Activated CD4-positive, alpha-beta T cell treated with anti-CD3 and anti-CD28 coated beads, Interleukin-2, amount 50 U/mL, for 1 hour (primary cell): ENCODE measurements at regions not wholly inside any gene's neighbourhood (a gene's known extent, or its start where the extent isn't known, plus 50 kb on each side); places are given as distances from the start of the nearest gene placed in this dataset.

Experiments used
- DNase-seq: peaks from one replicate; pipeline ENCODE4 v3.0.0-alpha.2; 2020

- DNase-seq = no peak
Measured at GRCh38 chr11:134712228-134713145, 300.4 kb upstream of the B3GAT1 start.

- DNase-seq = no peak
Measured at GRCh38 chr11:134711588-134711987, 299.5 kb upstream of the B3GAT1 start.

DNA sequence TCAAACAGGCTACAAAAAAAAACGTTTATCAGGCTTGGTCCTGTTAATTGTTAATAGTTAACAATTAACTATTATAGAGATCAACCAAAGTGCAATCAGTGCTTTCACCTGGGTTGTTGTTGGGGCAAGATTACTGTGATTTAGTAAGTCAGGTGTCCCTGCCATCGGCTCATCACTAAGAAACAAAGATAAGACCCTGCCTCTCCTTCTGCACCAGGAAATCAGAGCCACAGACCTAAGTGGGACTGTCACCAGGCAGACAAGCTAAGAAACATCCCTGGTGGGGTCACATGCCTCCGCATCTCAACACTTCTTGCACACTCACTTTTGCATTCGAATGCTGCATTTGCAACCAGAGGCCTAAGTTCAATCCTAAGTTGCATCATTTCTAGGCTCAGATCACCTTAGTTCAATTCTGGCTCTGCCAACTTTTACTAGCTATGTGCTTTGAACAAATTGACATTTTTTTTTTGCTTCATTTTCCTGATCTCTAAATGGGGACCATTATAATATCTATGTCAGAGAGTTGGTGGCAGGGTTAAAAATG lies 298.9 kb upstream of the B3GAT1 start:
- DNase-seq = no peak

DNA sequence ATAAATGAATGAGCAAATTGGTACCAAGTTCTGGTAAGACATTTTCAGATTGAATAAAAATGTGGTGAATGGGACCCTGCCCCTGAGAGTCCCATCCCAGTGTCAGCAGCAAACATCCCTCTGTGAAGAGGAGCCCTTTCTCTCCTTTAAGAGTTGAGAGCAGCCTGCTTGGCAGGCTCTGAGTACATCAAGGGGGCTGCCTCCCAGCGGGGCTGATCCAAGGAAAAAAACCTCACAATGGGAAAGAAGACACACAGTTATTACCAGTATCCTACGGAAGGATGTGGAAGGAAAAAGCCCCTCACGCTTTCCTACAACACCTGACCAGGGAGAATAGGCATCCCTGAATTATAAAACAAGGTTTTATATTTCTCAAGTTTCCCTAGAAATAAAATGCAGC lies 293.8 kb upstream of the B3GAT1 start:
- no peak for DNase-seq

DNA sequence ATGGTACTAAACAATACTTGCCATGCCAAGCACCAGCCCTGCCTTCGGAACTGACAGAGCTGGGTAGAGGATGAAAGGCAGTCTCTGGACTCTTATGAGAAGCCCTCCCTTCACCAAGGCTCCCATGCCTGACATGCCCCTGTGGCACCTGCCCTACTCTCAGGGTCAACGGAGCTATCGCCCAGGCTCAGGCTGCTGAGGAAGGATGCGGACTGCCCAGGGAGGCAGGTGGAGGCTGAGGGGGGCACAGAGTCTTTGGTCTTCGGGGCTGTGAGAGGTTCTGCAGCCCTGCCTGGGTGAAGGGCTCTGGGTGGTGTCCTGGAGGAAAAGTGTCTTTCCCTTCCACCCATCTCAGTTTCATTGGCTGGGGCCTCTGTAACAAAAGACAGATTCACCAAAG lies 290.8 kb upstream of the B3GAT1 start:
- DNase-seq = no peak

DNA sequence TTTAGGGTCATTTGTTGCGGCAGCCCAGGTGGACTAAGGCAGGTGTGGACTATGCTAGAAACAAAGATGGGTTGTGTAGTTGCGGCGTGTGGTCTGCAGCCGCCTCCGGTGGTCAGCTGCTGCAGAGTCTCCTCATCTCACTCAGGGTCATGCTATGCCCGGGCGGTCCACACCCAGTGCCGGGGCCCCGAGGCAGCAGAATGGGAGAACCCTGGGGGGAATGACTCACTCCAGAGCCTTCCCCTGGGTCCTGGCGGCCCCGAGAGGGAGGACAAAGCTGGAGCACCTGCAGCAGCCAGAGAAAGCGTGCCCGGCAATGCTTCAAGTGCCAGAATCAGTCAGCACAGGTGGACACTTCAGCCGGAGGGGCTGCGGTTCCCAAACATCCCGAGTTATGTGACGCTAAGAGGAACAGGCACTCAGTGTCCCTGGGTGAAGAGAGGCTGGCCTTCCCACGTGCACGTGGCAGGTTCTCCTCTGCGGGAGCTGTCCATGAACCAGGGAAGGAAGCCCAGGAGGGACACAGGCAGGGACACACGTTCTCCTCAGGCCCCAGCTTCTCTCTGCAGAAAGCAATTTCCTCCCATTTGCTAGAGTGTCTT lies 289.6 kb upstream of the B3GAT1 start:
- DNase-seq = no peak

- DNase-seq = no peak
Measured at GRCh38 chr11:134700101-134700640, 288.1 kb upstream of the B3GAT1 start.

- no peak for DNase-seq
Measured at GRCh38 chr11:134696455-134696854, 284.4 kb upstream of the B3GAT1 start.

- no peak for DNase-seq
Measured at GRCh38 chr11:134691985-134692384, 279.9 kb upstream of the B3GAT1 start.

DNA sequence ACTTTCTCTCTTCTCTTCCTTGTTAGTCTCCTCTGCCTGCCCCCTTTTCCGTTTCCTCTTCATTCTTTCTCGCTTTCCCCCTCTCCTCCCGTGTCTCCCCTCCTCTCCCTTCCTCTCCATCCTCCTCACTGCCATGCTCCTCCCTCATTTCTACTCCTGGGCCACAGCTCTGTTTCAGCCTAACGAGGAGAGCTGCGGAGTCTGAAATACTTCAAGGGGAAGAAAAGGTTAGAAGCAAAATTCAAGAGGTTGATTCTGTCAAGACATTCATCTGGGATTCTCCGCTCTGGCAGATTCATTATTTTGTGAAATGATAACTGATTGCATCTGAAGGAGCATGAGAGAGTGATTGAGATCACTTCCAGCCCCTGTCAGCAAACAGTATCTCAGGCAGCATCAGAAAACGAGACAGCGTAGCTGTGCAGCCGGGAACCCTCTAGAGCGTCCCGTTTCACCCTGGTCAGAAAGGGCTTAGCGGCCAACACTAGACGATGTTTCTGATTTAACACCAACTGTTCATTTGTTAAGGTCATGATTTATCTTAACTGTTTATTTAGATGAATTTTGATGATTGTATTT lies 279.3 kb upstream of the B3GAT1 start:
- no peak for DNase-seq

DNA sequence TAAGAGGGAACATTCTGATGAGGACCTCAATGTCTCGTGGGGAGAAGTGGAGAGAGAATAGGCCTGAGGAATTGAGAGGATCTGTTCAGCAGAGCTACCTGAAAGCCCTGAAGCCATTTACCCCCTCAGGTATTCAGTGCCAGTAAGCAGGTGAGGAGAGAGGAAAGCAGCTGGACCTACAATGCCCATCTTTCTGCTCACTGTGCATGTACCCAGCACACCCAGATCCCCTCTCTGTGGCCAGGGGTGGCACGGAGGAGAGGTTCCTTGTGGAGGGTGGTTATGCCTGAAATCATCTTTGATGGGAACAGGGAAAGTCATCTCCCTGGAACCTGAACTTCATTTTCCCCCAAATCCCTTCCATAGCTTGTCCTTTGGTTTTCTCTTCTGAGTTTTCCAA lies 277.8 kb upstream of the B3GAT1 start:
- DNase-seq = no peak

GRCh38 chr11:134687548-134687947 lies 275.5 kb upstream of the B3GAT1 start:
- no peak for DNase-seq

DNA sequence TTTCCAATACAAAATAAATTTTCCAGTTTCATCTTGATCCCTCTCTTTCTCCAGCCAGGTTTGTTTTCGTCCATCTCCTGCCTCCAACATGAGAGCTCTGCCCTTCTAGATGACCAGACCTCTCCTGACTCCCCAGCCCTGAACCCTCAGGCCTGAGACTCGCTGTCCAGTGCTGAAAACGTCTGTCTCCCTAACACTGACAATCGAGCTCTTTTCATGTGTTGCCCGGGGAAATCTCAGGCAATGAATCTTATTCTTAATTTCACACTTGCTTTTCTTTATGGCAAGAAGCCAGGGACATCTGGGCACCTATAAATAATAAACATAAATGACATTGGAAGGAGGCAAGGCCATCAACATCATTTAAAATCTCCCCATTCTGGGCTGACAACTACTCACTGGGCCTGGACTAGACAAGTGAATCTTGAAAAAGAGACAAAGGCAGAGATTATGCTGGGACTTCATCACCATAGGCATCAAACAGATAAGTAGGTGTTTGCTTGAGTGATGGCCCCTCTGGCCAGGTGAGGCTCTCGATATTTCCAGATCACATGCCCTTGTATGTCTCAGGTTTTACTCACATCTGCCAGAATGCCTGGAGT lies 274.5 kb upstream of the B3GAT1 start:
- no peak for DNase-seq

DNA sequence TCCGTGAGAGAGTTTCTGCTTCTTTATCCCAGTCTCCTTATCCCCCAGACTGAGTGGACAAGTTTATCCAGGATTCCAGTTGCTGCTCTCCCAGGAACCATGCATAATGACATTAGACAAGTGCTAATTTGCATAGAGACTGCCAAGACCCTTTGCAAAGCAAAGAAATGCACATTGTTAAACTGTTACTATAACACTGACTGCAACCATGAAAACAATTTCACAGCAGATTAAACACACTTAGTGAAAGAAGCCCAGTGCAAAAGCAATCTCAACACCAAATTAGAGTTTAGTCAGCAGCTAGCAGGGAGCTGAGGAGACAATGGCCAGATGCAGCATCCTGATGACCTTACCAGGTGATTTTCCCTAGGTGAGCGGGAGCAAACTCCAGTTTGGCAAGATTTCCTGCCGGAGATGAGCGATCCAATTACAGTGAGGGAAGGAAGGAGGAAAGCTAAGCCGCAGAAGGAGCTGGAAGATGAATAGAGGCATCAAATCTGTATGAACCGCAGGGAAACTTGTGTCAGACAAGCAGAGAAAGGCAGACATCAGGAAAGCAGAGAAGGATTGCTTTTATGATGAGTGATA lies 273.8 kb upstream of the B3GAT1 start:
- no peak for DNase-seq

DNA sequence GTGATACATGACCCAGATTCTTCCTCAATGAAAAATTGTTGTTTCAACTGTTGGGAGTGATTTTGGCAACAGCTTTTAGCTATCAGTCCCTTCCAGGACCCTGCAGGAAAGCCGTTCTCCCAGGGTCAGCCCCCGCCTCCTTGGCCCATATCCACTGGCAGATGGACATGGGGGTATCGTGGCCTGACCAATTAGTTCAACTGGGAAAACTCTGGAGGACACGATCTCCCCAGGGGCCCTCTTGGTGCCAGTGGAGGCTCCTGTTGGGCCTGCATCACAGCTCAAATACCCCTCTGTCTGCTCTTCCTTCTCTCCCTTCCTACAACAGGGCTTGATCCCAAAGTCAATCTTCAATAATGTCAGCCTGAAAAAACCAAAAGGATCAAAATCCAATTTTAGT lies 272.5 kb upstream of the B3GAT1 start:
- DNase-seq = no peak

DNA sequence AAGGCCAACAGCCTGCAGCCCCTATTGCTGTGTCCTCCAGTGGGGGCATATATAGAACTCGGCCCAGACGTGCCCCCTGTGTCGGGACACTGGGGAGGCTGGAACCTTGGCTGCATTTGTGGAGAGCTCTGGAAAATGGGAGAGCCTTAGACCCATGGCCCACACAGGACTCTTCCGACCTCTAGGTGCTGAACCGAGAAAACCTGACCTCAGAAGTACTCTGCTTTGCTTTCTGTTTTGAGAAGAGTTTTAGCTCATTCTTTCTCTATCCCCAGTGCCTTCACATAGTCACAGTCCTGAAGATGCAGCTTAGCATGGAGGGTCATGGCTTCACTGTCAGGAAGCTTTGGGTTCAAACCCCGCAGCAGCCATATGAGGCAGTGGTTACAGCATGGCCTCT lies 271.8 kb upstream of the B3GAT1 start:
- DNase-seq = no peak

DNA sequence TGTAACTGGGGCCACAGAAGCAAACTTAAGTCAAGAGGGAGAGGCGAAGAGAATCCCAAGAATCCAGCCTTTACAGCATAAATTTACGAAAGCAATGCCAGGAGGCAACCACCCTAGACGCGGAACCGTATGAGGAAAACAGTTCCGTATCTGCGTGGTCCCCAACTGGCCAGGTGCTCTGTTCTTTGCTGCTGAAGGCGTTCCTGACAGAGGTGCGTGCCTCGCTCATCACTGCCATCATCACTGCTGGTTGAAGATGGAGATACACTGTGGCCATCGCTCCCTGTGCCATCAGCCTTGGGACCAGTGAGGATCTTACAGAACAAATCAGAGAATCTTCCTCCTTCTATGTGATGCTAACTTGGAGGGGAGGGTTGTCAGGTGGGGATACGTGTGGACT lies 270.5 kb upstream of the B3GAT1 start:
- DNase-seq = no peak

- no peak for DNase-seq
Measured at GRCh38 chr11:134679592-134679991, 267.6 kb upstream of the B3GAT1 start.

DNA sequence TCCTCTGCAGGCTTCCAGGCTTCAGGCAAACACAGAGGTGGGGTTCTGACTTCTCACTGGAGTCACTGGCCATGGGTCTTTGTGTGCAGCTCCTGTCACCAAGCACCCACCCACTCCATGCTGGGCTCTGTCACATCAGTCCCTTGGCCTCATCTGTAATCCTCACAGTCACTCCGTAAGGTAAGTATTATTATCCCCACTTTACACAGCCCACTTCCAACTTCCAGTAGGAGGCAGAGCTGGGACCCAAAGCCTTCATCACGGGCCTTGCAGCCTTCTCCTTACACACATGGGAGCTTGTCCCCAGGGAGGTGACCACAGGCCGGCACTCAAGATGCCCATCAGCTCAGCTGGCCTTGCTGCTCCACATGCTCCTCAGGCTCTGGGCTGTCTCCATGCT lies 266.7 kb upstream of the B3GAT1 start:
- DNase-seq = no peak

- DNase-seq = no peak
Measured at GRCh38 chr11:134677891-134678551, 266.0 kb upstream of the B3GAT1 start.

DNA sequence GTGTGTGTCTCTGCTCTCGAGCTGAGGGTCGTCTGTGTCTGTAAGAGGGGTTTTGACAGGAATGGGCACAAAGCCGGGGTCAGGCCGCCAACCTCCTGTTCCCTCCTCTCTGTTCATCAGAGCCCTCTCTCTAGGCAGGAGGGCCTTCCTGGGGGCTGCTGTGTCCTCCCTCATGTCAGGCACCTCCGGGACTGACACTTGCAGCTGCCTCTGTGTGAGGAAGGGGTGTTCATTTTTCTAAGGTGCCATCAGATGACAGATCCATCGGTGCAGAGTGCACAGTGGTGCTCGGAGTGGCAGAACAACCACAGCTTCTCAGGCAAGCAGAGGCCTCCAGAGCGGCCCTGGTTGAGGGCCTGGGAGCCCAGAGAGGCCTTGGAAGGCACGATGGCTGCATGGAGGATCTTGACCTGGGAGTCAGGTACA lies 265.4 kb upstream of the B3GAT1 start:
- DNase-seq = no peak
